Subcutaneous abdominal adipose tissue (tissue), 5 donors: ENCODE measurements at regions not wholly inside any gene's neighbourhood (a gene's known extent, or its start where the extent isn't known, plus 50 kb on each side); places are given as distances from the start of the nearest gene placed in this dataset.

ENCODE experiments used
- H3K27ac ChIP-seq: one replicate; pipeline ENCODE4 v1.7.0; 2013; ENCODE audit warnings: low read depth, mild to moderate bottlenecking, inconsistent platforms, low read length, moderate library complexity
- H3K27me3 ChIP-seq, 5 donors: one replicate each; pipeline ENCODE4 v1.7.0; 2013; ENCODE audit warnings: low read length in 5 of 5, inconsistent platforms in 1 of 5; ENCODE audit not compliant: control insufficient read depth in 5 of 5, insufficient read depth in 4 of 5
- H3K36me3 ChIP-seq, 5 donors: one replicate each; pipeline ENCODE4 v1.7.0; 2013; ENCODE audit warnings: low read length in 5 of 5; ENCODE audit not compliant: control insufficient read depth in 5 of 5, insufficient read depth in 5 of 5
- H3K4me1 ChIP-seq, 5 donors: one replicate each; pipeline ENCODE4 v1.7.0; 2013; ENCODE audit warnings: low read length in 5 of 5, mild to moderate bottlenecking in 3 of 5, moderate library complexity in 1 of 5; ENCODE audit not compliant: control insufficient read depth in 5 of 5, insufficient read depth in 5 of 5
- H3K4me3 ChIP-seq, 5 donors: one replicate each; pipeline ENCODE4 v1.7.0; 2013; ENCODE audit warnings: low read length in 5 of 5, low read depth in 1 of 5
- H3K9ac ChIP-seq, 5 donors: one replicate each; pipeline ENCODE4 v1.7.0; 2013; ENCODE audit warnings: low read length in 5 of 5, mild to moderate bottlenecking in 4 of 5, moderate library complexity in 3 of 5
- H3K9me3 ChIP-seq, 5 donors: one replicate each; pipeline ENCODE4 v1.7.0; 2013; ENCODE audit warnings: low read length in 5 of 5; ENCODE audit not compliant: control insufficient read depth in 5 of 5
- donor health status: healthy.
- donor health status: healthy.
- donor health status: healthy.
- donor health status: healthy.
- donor health status: healthy.

- Histone ChIP-seq H3K27me3 (no peaks in the 10 kb centered on the region), H3K4me3 (no peak overlapping the region), H3K9me3 (no peaks in the 10 kb centered on the region), H3K36me3 (no peaks in the 10 kb centered on the region), H3K9ac (no peak overlapping the region), H3K27ac (no peak overlapping the region), H3K4me1 (peaks cover 0 to 8% (median 0%) of the 10 kb centered on the region in 5 donors)
Measured at GRCh38 chr9:115296831-115297565, 179.0 kb upstream of the TNC start.

- Histone ChIP-seq H3K4me1 (no peaks in the 10 kb centered on the region), H3K27me3 (no peaks in the 10 kb centered on the region), H3K9ac (no peak overlapping the region), H3K27ac (no peak overlapping the region), H3K4me3 (no peak overlapping the region), H3K9me3 (no peaks in the 10 kb centered on the region), H3K36me3 (no peaks in the 10 kb centered on the region)
Measured at GRCh38 chr9:115300116-115300515, 182.2 kb upstream of the TNC start.

- Histone ChIP-seq H3K27me3 (no peaks in the 10 kb centered on the region), H3K9me3 (no peaks in the 10 kb centered on the region), H3K36me3 (no peaks in the 10 kb centered on the region), H3K27ac (no peak overlapping the region), H3K9ac (no peak overlapping the region), H3K4me1 (no peaks in the 10 kb centered on the region), H3K4me3 (no peak overlapping the region)
Measured at GRCh38 chr9:115300874-115301273, 182.9 kb upstream of the TNC start.

GRCh38 chr9:115301581-115301980 is 183.6 kb upstream of the TNC start:
- no peaks in the 10 kb centered on the region for H3K4me1 ChIP-seq
- H3K9me3 ChIP-seq, result no peaks in the 10 kb centered on the region
- no peak overlapping the region for H3K9ac ChIP-seq
- H3K36me3 ChIP-seq, result no peaks in the 10 kb centered on the region
- H3K4me3 ChIP-seq, result no peak overlapping the region
- no peak overlapping the region for H3K27ac ChIP-seq
- H3K27me3 ChIP-seq, result no peaks in the 10 kb centered on the region

- Histone ChIP-seq H3K9ac (no peak overlapping the region), H3K4me1 (no peaks in the 10 kb centered on the region), H3K36me3 (no peaks in the 10 kb centered on the region), H3K9me3 (no peaks in the 10 kb centered on the region), H3K4me3 (no peak overlapping the region), H3K27ac (no peak overlapping the region), H3K27me3 (no peaks in the 10 kb centered on the region)
Measured at GRCh38 chr9:115305543-115305942, 187.6 kb upstream of the TNC start.

- H3K36me3 ChIP-seq, result no peaks in the 10 kb centered on the region
- no peak overlapping the region for H3K4me3 ChIP-seq
- no peaks in the 10 kb centered on the region for H3K4me1 ChIP-seq
- no peaks in the 10 kb centered on the region for H3K27me3 ChIP-seq
- H3K9me3 ChIP-seq, result no peaks in the 10 kb centered on the region
- H3K9ac ChIP-seq, result no peak overlapping the region
- no peak overlapping the region for H3K27ac ChIP-seq
Measured at GRCh38 chr9:115306865-115307264, 188.9 kb upstream of the TNC start.

- H3K9me3 ChIP-seq, result peaks cover 0 to 2% (median 0%) of the 10 kb centered on the region in 5 donors
- no peak overlapping the region for H3K27ac ChIP-seq
- no peak overlapping the region for H3K9ac ChIP-seq
- no peaks in the 10 kb centered on the region for H3K4me1 ChIP-seq
- no peaks in the 10 kb centered on the region for H3K36me3 ChIP-seq
- H3K27me3 ChIP-seq, result no peaks in the 10 kb centered on the region
- H3K4me3 ChIP-seq, result no peak overlapping the region
Measured at GRCh38 chr9:115313545-115313944, 195.6 kb upstream of the TNC start.

GRCh38 chr9:115326461-115326860 is 208.5 kb upstream of the TNC start:
- no peak overlapping the region for H3K4me3 ChIP-seq
- H3K27ac ChIP-seq, result no peak overlapping the region
- no peaks in the 10 kb centered on the region for H3K9me3 ChIP-seq
- H3K4me1 ChIP-seq, result peaks cover 0 to 15% (median 7%) of the 10 kb centered on the region in 5 donors
- H3K36me3 ChIP-seq, result no peaks in the 10 kb centered on the region
- no peak overlapping the region for H3K9ac ChIP-seq
- no peaks in the 10 kb centered on the region for H3K27me3 ChIP-seq

GRCh38 chr9:115327436-115328122 is 209.6 kb upstream of the TNC start:
- H3K27ac ChIP-seq, result no peak overlapping the region
- no peak overlapping the region for H3K4me3 ChIP-seq
- no peaks in the 10 kb centered on the region for H3K9me3 ChIP-seq
- H3K36me3 ChIP-seq, result no peaks in the 10 kb centered on the region
- no peak overlapping the region for H3K9ac ChIP-seq
- H3K27me3 ChIP-seq, result no peaks in the 10 kb centered on the region
- peaks cover 0 to 15% (median 7%) of the 10 kb centered on the region in 5 donors for H3K4me1 ChIP-seq

- H3K9ac ChIP-seq, result no peak overlapping the region
- no peaks in the 10 kb centered on the region for H3K36me3 ChIP-seq
- H3K27me3 ChIP-seq, result no peaks in the 10 kb centered on the region
- H3K9me3 ChIP-seq, result no peaks in the 10 kb centered on the region
- peaks cover 0 to 15% (median 7%) of the 10 kb centered on the region in 5 donors for H3K4me1 ChIP-seq
- no peak overlapping the region for H3K27ac ChIP-seq
- no peak overlapping the region for H3K4me3 ChIP-seq
Measured at GRCh38 chr9:115328228-115328627, 210.3 kb upstream of the TNC start.
